CD4-positive, alpha-beta memory T cell (primary cell): ENCODE measurements at regions not wholly inside any gene's neighbourhood (a gene's known extent, or its start where the extent isn't known, plus 50 kb on each side); places are given as distances from the start of the nearest gene placed in this dataset.

Experiments
- CTCF ChIA-PET: fragments of 350-600 bp; sonication (Branson Sonifier 250); formaldehyde crosslinking; loops from one replicate; lab custom pipeline; 2021; ENCODE audit warnings: inconsistent platforms; ENCODE audit not compliant: partially characterized antibody; lab: Charles Lee
- POLR2A ChIA-PET: fragments of 350-600 bp; sonication (Branson Sonifier 250); formaldehyde crosslinking; loops from one replicate; lab custom pipeline; 2021; ENCODE audit not compliant: partially characterized antibody; lab: Charles Lee
- DNase-seq, 5 donors: peaks; one replicate each; pipeline versions ENCODE4 v3.0.0 to v3.0.0-alpha.2; 2020 to 2022; ENCODE audit warnings: mixed read lengths in 1 of 5
- H3K27ac ChIP-seq: one replicate; pipeline ENCODE4 v1.7.0; 2013; ENCODE audit warnings: low read depth, low read length
- H3K27me3 ChIP-seq: 2 replicates; pipeline ENCODE4 v1.7.0; 2013; ENCODE audit warnings: mild to moderate bottlenecking, low read length, moderate library complexity; ENCODE audit not compliant: insufficient read depth
- H3K36me3 ChIP-seq: 2 replicates; pipeline ENCODE4 v1.7.0; 2013; ENCODE audit warnings: mild to moderate bottlenecking, low read length, moderate library complexity; ENCODE audit not compliant: insufficient read depth
- H3K4me1 ChIP-seq: 2 replicates; pipeline ENCODE4 v1.7.0; 2013; ENCODE audit warnings: mild to moderate bottlenecking, low read length, moderate library complexity; ENCODE audit not compliant: insufficient read depth
- H3K4me3 ChIP-seq, 2 donors: one replicate each; pipeline ENCODE4 v1.7.0; 2013; ENCODE audit warnings: low read length in 2 of 2, mild to moderate bottlenecking in 1 of 2
- H3K9me3 ChIP-seq, 2 donors: one replicate each; pipeline ENCODE4 v1.7.0; 2013; ENCODE audit warnings: low read length in 2 of 2, control low read depth in 1 of 2; ENCODE audit not compliant: control insufficient read depth in 1 of 2
- H3K27ac Mint-ChIP-seq, 7 donors: one replicate each; pipeline ENCODE4 v1.8.0; 2020 to 2021; ENCODE audit warnings: mixed read lengths in 7 of 7, mild to moderate bottlenecking in 6 of 7, inconsistent platforms in 3 of 7, moderate library complexity in 3 of 7
- H3K27me3 Mint-ChIP-seq, 2 donors: one replicate each; pipeline ENCODE4 v1.8.0; 2020 to 2021; ENCODE audit warnings: mixed read lengths in 2 of 2
- H3K36me3 Mint-ChIP-seq, 2 donors: one replicate each; pipeline ENCODE4 v1.8.0; 2020 to 2021; ENCODE audit warnings: mixed read lengths in 2 of 2, inconsistent platforms in 1 of 2, mild to moderate bottlenecking in 1 of 2
- H3K4me1 Mint-ChIP-seq, 4 donors: one replicate each; pipeline ENCODE4 v1.8.0; 2020 to 2021; ENCODE audit warnings: mixed read lengths in 4 of 4, mild to moderate bottlenecking in 1 of 4
- H3K4me3 Mint-ChIP-seq, 8 donors: one replicate each; pipeline ENCODE4 v1.8.0; 2020 to 2021; ENCODE audit warnings: mixed read lengths in 8 of 8, mild to moderate bottlenecking in 7 of 8, moderate library complexity in 6 of 8, inconsistent platforms in 3 of 8
- H3K9me3 Mint-ChIP-seq, 8 donors: one replicate each; pipeline ENCODE4 v1.8.0; 2020 to 2021; ENCODE audit warnings: mixed read lengths in 8 of 8, mild to moderate bottlenecking in 5 of 8, inconsistent platforms in 3 of 8, moderate library complexity in 1 of 8
- intact Hi-C: fragments of 100-400 bp; cut with micrococcal nuclease; formaldehyde crosslinking; loops from one replicate; pipeline ENCODE4 v1.15.1; 2023

DNA sequence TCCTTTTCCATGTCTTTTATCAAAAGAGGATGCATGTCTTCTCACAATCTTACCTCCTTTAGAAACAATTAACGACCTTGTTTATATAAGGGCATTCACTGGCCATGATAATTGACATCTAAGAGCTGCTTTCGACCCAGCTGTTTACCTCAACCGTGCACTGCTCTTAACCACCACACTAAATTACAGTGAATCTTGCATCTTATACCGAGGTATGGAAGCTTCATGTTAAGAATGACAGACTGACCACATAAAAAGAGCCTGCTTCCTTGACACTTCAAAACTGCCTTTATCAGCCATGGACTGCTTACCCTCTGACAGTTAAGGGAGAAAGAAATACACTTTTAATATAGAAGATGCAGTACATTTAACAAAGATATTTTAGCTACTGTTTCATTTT, 301.7 kb upstream of the LYPLAL1 start:
- no peak for DNase-seq
- H3K36me3 ChIP-seq = no peaks in the 10 kb centered on the region
- no peaks in the 10 kb centered on the region for H3K4me1 ChIP-seq
- Mint-ChIP-seq H3K27me3 (no peaks in the 10 kb centered on the region), H3K4me3 (no peak overlapping the region), H3K4me1 (no peaks in the 10 kb centered on the region), H3K27ac (no peak overlapping the region), H3K9me3 (peaks cover 0 to 6% (median 0%) of the 10 kb centered on the region in 8 donors), H3K36me3 (no peaks in the 10 kb centered on the region)
- no peaks in the 10 kb centered on the region for H3K27me3 ChIP-seq
- no peaks in the 10 kb centered on the region for H3K9me3 ChIP-seq
- POLR2A ChIA-PET = no interaction called here
- intact Hi-C loops = no loop called here
- CTCF ChIA-PET = no interaction called here
- no peak overlapping the region for H3K4me3 ChIP-seq
- H3K27ac ChIP-seq = no peak overlapping the region

DNA sequence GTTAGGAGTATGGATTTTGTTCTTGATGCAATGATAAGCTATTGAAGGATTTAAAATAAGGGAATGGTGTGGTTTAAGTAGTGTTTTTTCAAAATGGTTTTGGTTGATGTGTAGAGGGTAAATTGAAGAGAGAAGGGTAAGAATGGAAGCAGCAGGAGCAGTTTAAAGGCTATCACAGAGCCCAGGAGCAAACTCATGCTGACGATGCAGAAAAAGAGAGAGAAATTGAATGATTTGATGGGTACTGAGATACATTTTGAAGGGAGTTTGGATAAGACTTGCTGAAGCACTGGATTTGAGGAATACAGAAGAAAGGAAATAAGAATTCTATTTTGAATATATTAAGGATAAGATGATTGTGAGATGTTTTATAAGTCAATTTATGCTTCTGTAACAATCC, 300.8 kb upstream of the LYPLAL1 start:
- Histone ChIP-seq H3K27me3 (no peaks in the 10 kb centered on the region), H3K9me3 (no peaks in the 10 kb centered on the region), H3K4me1 (no peaks in the 10 kb centered on the region), H3K4me3 (no peak overlapping the region), H3K36me3 (no peaks in the 10 kb centered on the region), H3K27ac (no peak overlapping the region)
- no peak overlapping the region for H3K27ac Mint-ChIP-seq
- ChIA-PET POLR2A (no interaction called here), CTCF (no interaction called here)
- H3K4me1 Mint-ChIP-seq = no peaks in the 10 kb centered on the region
- no peaks in the 10 kb centered on the region for H3K36me3 Mint-ChIP-seq
- no peak overlapping the region for H3K4me3 Mint-ChIP-seq
- intact Hi-C loops = no loop called here
- no peaks in the 10 kb centered on the region for H3K27me3 Mint-ChIP-seq
- no peak for DNase-seq
- peaks cover 0 to 6% (median 0%) of the 10 kb centered on the region in 8 donors for H3K9me3 Mint-ChIP-seq

DNA sequence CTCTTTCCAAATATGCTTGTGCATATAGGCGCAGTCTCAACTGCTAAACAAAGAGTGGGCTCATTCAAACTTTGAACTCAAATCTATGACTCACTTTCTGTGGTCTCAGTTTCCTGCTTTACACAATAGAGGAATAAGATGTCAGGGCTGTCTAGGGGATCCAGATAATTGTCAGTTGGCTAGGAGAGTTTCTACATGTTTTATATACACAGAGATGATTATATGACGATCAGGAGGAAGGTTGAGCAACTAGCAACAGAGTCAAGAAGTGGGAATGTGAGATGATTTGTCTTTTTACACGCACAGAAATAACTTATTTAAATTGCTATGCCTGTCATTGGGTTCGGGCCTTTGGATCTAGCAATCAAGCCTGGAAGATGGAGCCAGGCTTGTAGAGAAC, 299.4 kb upstream of the LYPLAL1 start:
- no peak overlapping the region for H3K27ac ChIP-seq
- no peaks in the 10 kb centered on the region for H3K4me1 ChIP-seq
- intact Hi-C loops = no loop called here
- CTCF ChIA-PET = no interaction called here
- no peak overlapping the region for H3K27ac Mint-ChIP-seq
- H3K27me3 Mint-ChIP-seq = no peaks in the 10 kb centered on the region
- POLR2A ChIA-PET = no interaction called here
- H3K9me3 Mint-ChIP-seq = peaks cover 0 to 7% (median 2%) of the 10 kb centered on the region in 8 donors
- H3K36me3 ChIP-seq = no peaks in the 10 kb centered on the region
- no peaks in the 10 kb centered on the region for H3K27me3 ChIP-seq
- H3K9me3 ChIP-seq = no peaks in the 10 kb centered on the region
- no peak overlapping the region for H3K4me3 ChIP-seq
- DNase-seq = no peak
- no peaks in the 10 kb centered on the region for H3K36me3 Mint-ChIP-seq
- H3K4me1 Mint-ChIP-seq = no peaks in the 10 kb centered on the region
- H3K4me3 Mint-ChIP-seq = no peak overlapping the region

DNA sequence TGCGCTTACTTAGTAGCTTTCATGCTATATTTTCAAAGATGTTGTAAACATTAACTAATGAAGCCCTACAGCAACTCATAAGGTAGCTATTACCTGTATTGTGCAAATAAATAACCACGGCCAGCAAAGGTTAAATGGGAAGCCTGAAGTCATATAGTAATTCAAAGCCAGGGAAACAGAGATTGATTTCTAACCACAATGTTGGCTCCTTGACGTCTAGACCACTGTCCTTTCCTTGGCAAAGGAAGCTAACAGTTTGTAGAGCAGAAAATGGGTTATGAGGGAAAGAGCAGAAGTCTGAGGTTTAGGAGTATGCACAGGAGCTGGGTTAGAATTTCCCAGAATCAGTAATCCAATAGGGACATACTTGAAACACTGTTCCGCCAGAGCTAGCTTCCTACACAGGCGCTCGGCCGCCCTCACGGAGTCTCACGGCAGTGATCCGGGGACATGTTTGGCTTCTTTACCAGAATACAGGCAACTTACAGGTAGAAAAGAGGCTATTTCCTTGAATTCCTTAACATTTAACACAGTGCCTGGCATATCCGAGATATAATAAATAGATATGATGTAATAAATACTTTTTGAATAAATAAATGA, 298.8 kb upstream of the LYPLAL1 start:
- no peaks in the 10 kb centered on the region for H3K9me3 ChIP-seq
- intact Hi-C loops = no loop called here
- DNase-seq = no peak
- no peak overlapping the region for H3K4me3 ChIP-seq
- ChIA-PET POLR2A (no interaction called here), CTCF (no interaction called here)
- no peaks in the 10 kb centered on the region for H3K4me1 ChIP-seq
- Mint-ChIP-seq H3K36me3 (no peaks in the 10 kb centered on the region), H3K27ac (no peak overlapping the region), H3K4me3 (no peak overlapping the region), H3K9me3 (peaks cover 0 to 8% (median 4%) of the 10 kb centered on the region in 8 donors), H3K4me1 (no peaks in the 10 kb centered on the region), H3K27me3 (no peaks in the 10 kb centered on the region)
- no peak overlapping the region for H3K27ac ChIP-seq
- H3K27me3 ChIP-seq = no peaks in the 10 kb centered on the region
- no peaks in the 10 kb centered on the region for H3K36me3 ChIP-seq

DNA sequence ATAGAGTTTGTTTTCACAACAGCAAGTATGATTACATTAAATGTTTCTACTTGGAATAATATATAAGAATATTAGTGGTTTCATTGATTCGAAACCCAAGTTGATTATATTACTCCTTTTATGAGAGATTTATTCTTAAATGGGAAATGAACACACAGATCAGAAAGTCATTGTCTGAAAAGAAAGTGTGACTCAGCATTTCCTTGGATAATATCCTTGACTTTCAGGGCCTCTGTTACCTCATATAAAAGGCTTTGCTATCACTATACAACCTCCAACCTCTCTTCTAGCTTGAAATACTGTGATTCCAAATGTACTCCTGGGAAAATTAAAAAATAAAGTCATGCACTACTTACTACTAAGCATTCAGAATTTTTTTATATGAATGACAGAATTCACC, 295.3 kb upstream of the LYPLAL1 start:
- H3K27ac Mint-ChIP-seq = no peak overlapping the region

DNA sequence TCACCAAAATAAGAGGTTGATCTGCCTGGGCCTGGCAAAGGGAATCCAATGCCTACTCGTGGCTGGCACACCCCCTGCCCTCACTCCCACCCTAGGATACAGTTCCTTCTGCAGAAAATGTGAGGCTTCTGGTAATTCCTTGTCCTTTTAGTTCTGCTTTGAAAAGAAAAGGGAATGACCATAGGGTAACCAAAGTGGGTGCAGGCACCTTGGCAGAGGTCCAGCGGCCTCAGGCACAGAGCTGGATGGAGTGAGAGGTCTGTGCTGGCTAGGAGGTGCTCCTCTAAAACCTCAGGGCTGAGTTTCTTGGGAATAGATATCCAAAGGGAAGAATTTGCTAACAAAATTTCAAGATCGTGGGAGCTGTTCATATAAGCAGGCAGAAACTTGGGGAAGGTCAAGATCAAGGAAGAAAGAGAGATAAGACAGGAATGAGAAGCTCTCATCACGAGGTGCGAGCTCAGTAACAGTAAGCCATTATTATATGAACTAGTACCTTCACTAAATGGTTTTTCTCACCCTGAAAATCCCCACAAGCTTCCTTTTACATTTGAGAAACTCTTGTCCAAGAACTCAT, 293.1 kb upstream of the LYPLAL1 start:
- H3K27ac ChIP-seq = no peak overlapping the region
- Mint-ChIP-seq H3K4me3 (no peak overlapping the region), H3K9me3 (peaks cover 0 to 8% (median 5%) of the 10 kb centered on the region in 8 donors), H3K36me3 (no peaks in the 10 kb centered on the region), H3K27ac (no peak overlapping the region), H3K4me1 (no peaks in the 10 kb centered on the region), H3K27me3 (no peaks in the 10 kb centered on the region)
- ChIA-PET POLR2A (no interaction called here), CTCF (no interaction called here)
- no peaks in the 10 kb centered on the region for H3K9me3 ChIP-seq
- H3K36me3 ChIP-seq = no peaks in the 10 kb centered on the region
- intact Hi-C loops = no loop called here
- no peaks in the 10 kb centered on the region for H3K4me1 ChIP-seq
- no peaks in the 10 kb centered on the region for H3K27me3 ChIP-seq
- no peak overlapping the region for H3K4me3 ChIP-seq
- no peak for DNase-seq

More for the DNA sequence above, 295.3 kb upstream of the LYPLAL1 start:
- no peak overlapping the region for H3K4me3 ChIP-seq
- Mint-ChIP-seq H3K4me1 (no peaks in the 10 kb centered on the region), H3K4me3 (no peak overlapping the region), H3K9me3 (peaks cover 0 to 6% (median 4%) of the 10 kb centered on the region in 8 donors), H3K27me3 (no peaks in the 10 kb centered on the region), H3K36me3 (no peaks in the 10 kb centered on the region)
- H3K36me3 ChIP-seq = no peaks in the 10 kb centered on the region
- ChIA-PET CTCF (interaction anchor here (0.7 kb wide), 1 partner anchor 46 kb away, joined by 3 read pairs; no protein-coding TSS in a partner anchor), POLR2A (no interaction called here)
- H3K9me3 ChIP-seq = no peaks in the 10 kb centered on the region
- no peak for DNase-seq
- no peaks in the 10 kb centered on the region for H3K27me3 ChIP-seq
- H3K27ac ChIP-seq = no peak overlapping the region
- intact Hi-C loops = no loop called here
- H3K4me1 ChIP-seq = no peaks in the 10 kb centered on the region

DNA sequence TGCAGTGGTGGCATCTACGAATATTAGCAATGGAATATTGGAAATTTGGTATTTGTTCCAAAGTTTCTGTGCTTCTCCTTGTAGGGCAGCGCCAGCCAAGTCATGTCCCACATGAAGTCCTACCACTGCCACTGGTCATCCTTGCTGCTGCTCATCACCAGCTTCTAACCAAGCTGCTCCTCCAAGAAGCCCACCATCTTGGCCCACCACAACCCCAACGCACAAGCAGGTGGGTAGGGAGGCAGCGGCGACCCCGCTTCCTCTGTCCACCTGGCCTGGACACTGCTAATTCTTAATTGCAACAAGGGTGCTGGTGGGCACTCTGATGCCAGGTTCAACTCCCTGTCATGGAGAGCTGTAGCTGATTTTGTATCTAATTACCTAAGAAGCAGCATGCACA, 291.2 kb upstream of the LYPLAL1 start:
- Mint-ChIP-seq H3K9me3 (peaks cover 0 to 8% (median 5%) of the 10 kb centered on the region in 8 donors), H3K4me1 (no peaks in the 10 kb centered on the region), H3K4me3 (no peak overlapping the region), H3K27me3 (no peaks in the 10 kb centered on the region), H3K36me3 (no peaks in the 10 kb centered on the region), H3K27ac (no peak overlapping the region)
- no peak overlapping the region for H3K27ac ChIP-seq
- no peak for DNase-seq
- H3K4me3 ChIP-seq = no peak overlapping the region
- H3K36me3 ChIP-seq = no peaks in the 10 kb centered on the region
- no peaks in the 10 kb centered on the region for H3K27me3 ChIP-seq
- ChIA-PET POLR2A (no interaction called here), CTCF (no interaction called here)
- intact Hi-C loops = no loop called here
- no peaks in the 10 kb centered on the region for H3K4me1 ChIP-seq
- H3K9me3 ChIP-seq = no peaks in the 10 kb centered on the region
